T-helper 17 cell (primary cell): ENCODE measurements at regions not wholly inside any gene's neighbourhood (a gene's known extent, or its start where the extent isn't known, plus 50 kb on each side); places are given as distances from the start of the nearest gene placed in this dataset.

Experiments used
- ATAC-seq: fragments of 150-1000 bp; cut with Tn5 transposase; 2 replicates; pipeline ENCODE4 v1.10.0; 2021; ENCODE audit warnings: mild to moderate bottlenecking, moderate library complexity
- DNase-seq, 3 donors: peaks; one replicate each; pipeline versions ENCODE4 v3.0.0 to v3.0.0-alpha.2; 2020 to 2021
- H3K9me3 ChIP-seq: one replicate; pipeline ENCODE4 v1.7.0; 2013; ENCODE audit warnings: low read length, mild to moderate bottlenecking; ENCODE audit not compliant: control insufficient read depth, poor library complexity, severe bottlenecking
- H3K27ac Mint-ChIP-seq: one replicate; pipeline ENCODE4 v1.8.0; 2022; ENCODE audit warnings: mild to moderate bottlenecking, moderate library complexity, mixed read lengths
- H3K27me3 Mint-ChIP-seq: one replicate; pipeline ENCODE4 v1.8.0; 2022; ENCODE audit warnings: mixed read lengths
- H3K36me3 Mint-ChIP-seq: one replicate; pipeline ENCODE4 v1.8.0; 2022; ENCODE audit warnings: low read depth, mixed read lengths
- H3K4me1 Mint-ChIP-seq: one replicate; pipeline ENCODE4 v1.8.0; 2022; ENCODE audit warnings: mild to moderate bottlenecking, mixed read lengths
- H3K4me3 Mint-ChIP-seq: one replicate; pipeline ENCODE4 v1.8.0; 2022; ENCODE audit warnings: mild to moderate bottlenecking, moderate library complexity, mixed read lengths

GRCh38 chr5:25646421-25647341 is 1001.9 kb upstream of the CDH10 start:
- Mint-ChIP-seq H3K36me3 (no peaks in the 10 kb centered on the region), H3K4me1 (no peaks in the 10 kb centered on the region), H3K27me3 (no peaks in the 10 kb centered on the region), H3K27ac (no peak overlapping the region), H3K4me3 (no peak overlapping the region)
- DNase-seq (no peak), ATAC-seq (no peak)
- no peaks in the 10 kb centered on the region for H3K9me3 ChIP-seq

GRCh38 chr5:25641124-25641523 is 996.3 kb upstream of the CDH10 start:
- Mint-ChIP-seq H3K27me3 (no peaks in the 10 kb centered on the region), H3K36me3 (no peaks in the 10 kb centered on the region), H3K4me1 (no peaks in the 10 kb centered on the region), H3K4me3 (no peak overlapping the region), H3K27ac (no peak overlapping the region)
- DNase-seq (no peak), ATAC-seq (no peak)
- no peaks in the 10 kb centered on the region for H3K9me3 ChIP-seq

- no peak for DNase-seq
- ATAC-seq: no peak
- no peaks in the 10 kb centered on the region for H3K9me3 ChIP-seq
- no peaks in the 10 kb centered on the region for H3K4me1 Mint-ChIP-seq
- no peaks in the 10 kb centered on the region for H3K36me3 Mint-ChIP-seq
- no peaks in the 10 kb centered on the region for H3K27me3 Mint-ChIP-seq
- no peak overlapping the region for H3K27ac Mint-ChIP-seq
- H3K4me3 Mint-ChIP-seq: no peak overlapping the region
These were observed 974.5 kb upstream of the CDH10 start for GRCh38 chr5:25619273-25619672.

DNA sequence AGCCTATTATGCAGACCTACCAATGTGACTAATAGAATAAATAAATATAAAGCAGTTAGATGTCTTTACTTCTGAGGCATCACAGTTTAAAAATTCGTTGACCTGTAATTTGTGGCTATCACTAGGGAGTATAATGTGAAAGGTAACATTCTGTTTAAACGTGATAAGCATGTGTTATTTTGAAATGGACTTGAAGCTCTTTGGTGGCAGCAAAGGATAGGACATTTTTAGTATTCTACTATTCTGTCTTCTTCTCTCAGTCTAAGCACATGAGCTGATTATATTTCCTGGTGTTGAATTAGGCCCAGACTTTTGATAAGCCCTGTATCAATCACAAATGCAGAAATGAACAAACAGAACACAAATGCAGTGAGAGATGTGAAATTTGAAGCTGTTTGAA is 974.0 kb upstream of the CDH10 start:
- H3K9me3 ChIP-seq: no peaks in the 10 kb centered on the region
- H3K27me3 Mint-ChIP-seq: no peaks in the 10 kb centered on the region
- H3K4me1 Mint-ChIP-seq: no peaks in the 10 kb centered on the region
- H3K36me3 Mint-ChIP-seq: no peaks in the 10 kb centered on the region
- H3K27ac Mint-ChIP-seq: no peak overlapping the region
- ATAC-seq (no peak), DNase-seq (no peak)
- H3K4me3 Mint-ChIP-seq: no peak overlapping the region

- H3K9me3 ChIP-seq: no peaks in the 10 kb centered on the region
- H3K4me1 Mint-ChIP-seq: no peaks in the 10 kb centered on the region
- H3K27ac Mint-ChIP-seq: no peak overlapping the region
- no peak overlapping the region for H3K4me3 Mint-ChIP-seq
- H3K36me3 Mint-ChIP-seq: no peaks in the 10 kb centered on the region
- no peaks in the 10 kb centered on the region for H3K27me3 Mint-ChIP-seq
- no peak for ATAC-seq
- DNase-seq: no peak
These were observed 969.7 kb upstream of the CDH10 start for GRCh38 chr5:25614466-25614865.

DNA sequence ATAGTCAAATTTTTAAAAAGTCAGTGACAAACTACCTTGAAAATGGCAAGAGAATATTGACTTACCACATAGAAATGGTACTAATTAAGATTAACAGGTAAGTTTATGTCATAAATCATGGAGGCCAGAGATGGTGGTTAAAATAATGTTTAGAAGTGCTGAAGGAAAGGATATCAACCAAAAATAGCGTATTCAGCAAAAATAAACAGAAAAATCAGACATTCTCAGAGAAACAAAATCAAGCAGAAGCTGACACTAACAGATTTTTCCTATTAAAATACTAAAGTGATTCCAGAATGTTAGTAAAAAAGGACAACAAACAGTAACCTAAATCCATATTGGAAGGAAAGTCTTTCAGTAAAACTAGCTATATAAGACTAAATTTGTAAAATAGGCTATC is 959.9 kb upstream of the CDH10 start:
- H3K9me3 ChIP-seq: no peaks in the 10 kb centered on the region
- H3K27me3 Mint-ChIP-seq: no peaks in the 10 kb centered on the region
- ATAC-seq (no peak), DNase-seq (no peak)
- no peaks in the 10 kb centered on the region for H3K36me3 Mint-ChIP-seq
- no peaks in the 10 kb centered on the region for H3K4me1 Mint-ChIP-seq
- no peak overlapping the region for H3K4me3 Mint-ChIP-seq
- no peak overlapping the region for H3K27ac Mint-ChIP-seq

GRCh38 chr5:25579111-25579510 is 934.3 kb upstream of the CDH10 start:
- Mint-ChIP-seq H3K4me1 (no peaks in the 10 kb centered on the region), H3K27ac (no peak overlapping the region), H3K27me3 (no peaks in the 10 kb centered on the region), H3K4me3 (no peak overlapping the region), H3K36me3 (no peaks in the 10 kb centered on the region)
- no peaks in the 10 kb centered on the region for H3K9me3 ChIP-seq
- ATAC-seq (no peak), DNase-seq (no peak)

DNA sequence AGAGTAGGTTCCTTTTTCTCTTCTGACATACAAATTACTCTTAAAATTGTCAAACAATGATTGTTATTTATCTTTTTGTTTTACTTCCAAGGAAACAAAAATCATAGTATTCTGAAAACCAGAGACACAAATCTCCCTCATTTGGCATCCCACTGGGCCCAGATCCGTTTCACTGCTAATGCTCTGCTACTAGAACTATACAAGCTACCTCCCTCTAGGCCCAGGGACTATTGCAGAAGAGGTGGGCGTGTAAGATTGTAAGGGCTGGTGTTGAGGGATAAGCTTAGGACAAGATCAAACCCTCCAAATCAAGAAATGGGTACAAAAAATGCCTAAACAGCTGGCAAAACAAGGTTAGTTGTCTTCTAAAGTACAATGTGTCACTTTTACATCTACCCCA is 928.9 kb upstream of the CDH10 start:
- Mint-ChIP-seq H3K27ac (no peak overlapping the region), H3K4me1 (no peaks in the 10 kb centered on the region), H3K27me3 (no peaks in the 10 kb centered on the region), H3K4me3 (no peak overlapping the region), H3K36me3 (no peaks in the 10 kb centered on the region)
- DNase-seq (no peak), ATAC-seq (no peak)
- H3K9me3 ChIP-seq: no peaks in the 10 kb centered on the region

- H3K9me3 ChIP-seq: peaks cover 3% of the 10 kb centered on the region
- H3K27ac Mint-ChIP-seq: no peak overlapping the region
- no peaks in the 10 kb centered on the region for H3K27me3 Mint-ChIP-seq
- no peak for ATAC-seq
- no peaks in the 10 kb centered on the region for H3K36me3 Mint-ChIP-seq
- H3K4me1 Mint-ChIP-seq: no peaks in the 10 kb centered on the region
- no peak for DNase-seq
- H3K4me3 Mint-ChIP-seq: no peak overlapping the region
These were observed 925.3 kb upstream of the CDH10 start for GRCh38 chr5:25570067-25570583.

DNA sequence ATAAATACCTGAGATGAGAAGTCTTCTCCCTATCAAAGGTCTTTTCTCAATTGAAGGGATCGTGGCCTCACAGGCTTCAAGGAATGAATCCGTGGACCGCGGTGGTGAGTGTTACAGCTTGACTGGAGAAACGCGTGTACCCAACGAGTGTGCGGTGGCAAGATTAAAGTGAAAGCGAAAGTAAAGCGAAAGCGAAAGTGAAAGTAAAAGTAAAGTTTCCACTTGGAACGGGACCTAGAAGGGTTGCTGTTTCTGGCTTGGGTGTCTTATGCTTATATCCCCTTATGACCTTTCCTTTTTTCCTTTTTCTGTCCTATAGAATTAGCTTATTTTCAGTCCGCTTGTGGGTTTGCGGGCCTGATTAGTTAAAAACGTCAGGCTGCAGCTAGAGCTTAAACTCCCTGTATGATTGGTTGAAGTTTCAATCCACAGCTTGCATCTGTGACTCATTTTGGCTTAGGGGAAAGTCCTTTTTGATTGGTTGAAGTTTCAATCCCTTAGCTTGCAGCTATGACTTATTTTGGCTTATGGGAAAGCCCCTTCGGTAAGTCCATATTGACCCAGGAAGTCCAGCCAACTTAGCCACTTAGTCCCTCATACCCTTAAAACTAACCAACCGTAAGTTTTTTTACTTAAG is 924.3 kb upstream of the CDH10 start:
- Mint-ChIP-seq H3K27me3 (no peaks in the 10 kb centered on the region), H3K27ac (no peak overlapping the region), H3K36me3 (no peaks in the 10 kb centered on the region), H3K4me1 (no peaks in the 10 kb centered on the region), H3K4me3 (peak overlapping the region; percentile 51)
- peaks cover 3% of the 10 kb centered on the region for H3K9me3 ChIP-seq
- no peak for ATAC-seq
- no peak for DNase-seq

GRCh38 chr5:25568294-25568693 is 923.5 kb upstream of the CDH10 start:
- no peak overlapping the region for H3K4me3 Mint-ChIP-seq
- peaks cover 3% of the 10 kb centered on the region for H3K9me3 ChIP-seq
- DNase-seq (no peak), ATAC-seq (no peak)
- H3K27me3 Mint-ChIP-seq: no peaks in the 10 kb centered on the region
- H3K27ac Mint-ChIP-seq: no peak overlapping the region
- H3K36me3 Mint-ChIP-seq: no peaks in the 10 kb centered on the region
- H3K4me1 Mint-ChIP-seq: no peaks in the 10 kb centered on the region

DNA sequence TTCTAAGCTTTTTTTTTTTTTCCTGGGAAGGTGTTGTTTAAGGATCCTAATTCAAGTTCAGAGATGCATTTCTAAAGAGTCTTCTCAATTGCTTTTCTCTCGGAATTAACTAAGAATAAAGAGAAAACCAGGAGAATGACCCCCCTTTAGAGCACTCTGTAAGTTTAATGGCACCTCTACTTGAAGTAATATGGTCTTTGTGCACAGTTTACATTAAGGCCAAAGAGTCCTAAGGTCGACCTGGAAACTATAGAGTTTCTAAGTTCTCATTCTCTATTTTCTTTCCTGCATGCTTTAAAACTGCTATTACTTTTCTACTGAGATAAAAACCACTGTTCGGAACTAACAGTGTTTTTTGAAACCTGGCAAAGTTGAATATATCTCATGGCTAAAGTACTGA is 923.1 kb upstream of the CDH10 start:
- no peaks in the 10 kb centered on the region for H3K27me3 Mint-ChIP-seq
- H3K4me3 Mint-ChIP-seq: no peak overlapping the region
- H3K27ac Mint-ChIP-seq: no peak overlapping the region
- H3K9me3 ChIP-seq: peaks cover 3% of the 10 kb centered on the region
- DNase-seq: no peak
- no peaks in the 10 kb centered on the region for H3K4me1 Mint-ChIP-seq
- no peaks in the 10 kb centered on the region for H3K36me3 Mint-ChIP-seq
- ATAC-seq: no peak

- no peaks in the 10 kb centered on the region for H3K4me1 Mint-ChIP-seq
- H3K36me3 Mint-ChIP-seq: no peaks in the 10 kb centered on the region
- DNase-seq (no peak), ATAC-seq (no peak)
- no peak overlapping the region for H3K4me3 Mint-ChIP-seq
- H3K27me3 Mint-ChIP-seq: no peaks in the 10 kb centered on the region
- H3K27ac Mint-ChIP-seq: no peak overlapping the region
- peaks cover 3% of the 10 kb centered on the region for H3K9me3 ChIP-seq
These were observed 917.9 kb upstream of the CDH10 start for GRCh38 chr5:25562656-25563055.

DNA sequence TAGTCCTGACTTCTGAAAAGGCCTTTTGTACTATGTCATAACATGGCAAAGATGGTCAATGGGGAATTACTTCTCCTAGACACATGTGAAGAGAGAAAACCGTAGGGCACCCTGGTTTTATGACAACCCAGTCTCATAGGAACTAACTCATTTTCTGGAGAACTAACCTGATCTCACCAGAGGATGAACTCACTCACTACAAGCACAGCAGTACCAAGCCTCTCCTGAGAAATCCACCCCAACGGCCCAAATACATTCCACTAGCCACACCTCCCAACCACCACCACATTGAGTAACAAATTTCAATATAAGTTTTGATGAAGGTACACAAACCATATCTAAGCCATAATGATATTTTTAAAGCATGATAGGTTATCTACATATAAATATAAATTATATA is 909.3 kb upstream of the CDH10 start:
- Mint-ChIP-seq H3K36me3 (peaks cover 2% of the 10 kb centered on the region), H3K4me3 (no peak overlapping the region), H3K4me1 (no peaks in the 10 kb centered on the region), H3K27me3 (no peaks in the 10 kb centered on the region), H3K27ac (no peak overlapping the region)
- ATAC-seq: no peak
- no peak for DNase-seq
- no peaks in the 10 kb centered on the region for H3K9me3 ChIP-seq
